ENCODE measurements at regions not wholly inside any gene's neighbourhood (a gene's known extent, or its start where the extent isn't known, plus 50 kb on each side); places are given as distances from the start of the nearest gene placed in this dataset.

GRCh38 chr7:84565345-84566074 lies 370.9 kb upstream of the SEMA3A start:
- Histone ChIP-seq H3K4me3 (ENCODE audit: low read depth in 2 of 2, low read length in 2 of 2) (no peak overlapping the region), H3K27ac (ENCODE audit: low read length) (no peak overlapping the region; the same call in 1 of the 2 replicates), H3K9me3 (ENCODE audit: control insufficient read depth, insufficient read depth, low read depth, low read length) (no peaks in the 10 kb centered on the region), H3K36me3 (ENCODE audit: control insufficient read depth, insufficient read depth, low read length) (no peaks in the 10 kb centered on the region), H3K27me3 (ENCODE audit: control insufficient read depth, insufficient read depth, low read length) (no peaks in the 10 kb centered on the region), H3K4me1 (ENCODE audit: control insufficient read depth, insufficient read depth, low read length) (no peaks in the 10 kb centered on the region)
- DNase-seq (ENCODE audit: low read depth, low spot score) (no peak), ATAC-seq (no peak)
- TF ChIP-seq REST (IDR thresholded peaks at IDR 0.05; ENCODE audit: insufficient read depth in 1 of 2, low read depth in 2 of 2, low read length in 1 of 2) (no peak), TCF7L2 (IDR thresholded peaks at IDR 0.05; ENCODE audit: low read depth, low read length) (no peak), POLR2AphosphoS5 (IDR thresholded peaks at IDR 0.05; ENCODE audit: low read depth, low read length) (no peak), SIN3A (IDR thresholded peaks at IDR 0.05; ENCODE audit: borderline replicate concordance, insufficient read depth, low read depth, low read length) (no peak), CTCF (IDR thresholded peaks at IDR 0.05) (no peak)
- intact Hi-C loops (cut with micrococcal nuclease; ENCODE audit: unreplicated experiment) (loop anchor here (1.0 kb wide), 1 partner anchor 18 kb away; no protein-coding TSS in a partner anchor), in situ Hi-C loops (cut with HindIII; ENCODE audit: low pct_unique_long_range_greater_than_20kb, low sequenced_read_pairs) (no loop called here)
- CTCF ChIA-PET: no interaction called here
- no TSS peak for BruUV-seq (replicated peaks)
- POLR2A ChIA-PET: no interaction called here

GRCh38 chr7:84553711-84554110 lies 359.1 kb upstream of the SEMA3A start:
- Histone ChIP-seq H3K4me1 (ENCODE audit: control insufficient read depth, insufficient read depth, low read length) (no peaks in the 10 kb centered on the region), H3K36me3 (ENCODE audit: control insufficient read depth, insufficient read depth, low read length) (no peaks in the 10 kb centered on the region), H3K4me3 (ENCODE audit: low read depth in 2 of 2, low read length in 2 of 2) (no peak overlapping the region), H3K9me3 (ENCODE audit: control insufficient read depth, insufficient read depth, low read depth, low read length) (peaks cover 12% of the 10 kb centered on the region), H3K27ac (ENCODE audit: low read length) (no peak overlapping the region; the same call in 1 of the 2 replicates), H3K27me3 (ENCODE audit: control insufficient read depth, insufficient read depth, low read length) (no peaks in the 10 kb centered on the region)
- in situ Hi-C loops (cut with HindIII; ENCODE audit: low pct_unique_long_range_greater_than_20kb, low sequenced_read_pairs): no loop called here
- ChIA-PET POLR2A (no interaction called here), CTCF (no interaction called here)
- intact Hi-C loops (cut with micrococcal nuclease; ENCODE audit: unreplicated experiment): no loop called here
- DNase-seq (ENCODE audit: low read depth, low spot score) (no peak), ATAC-seq (no peak)
- BruUV-seq (replicated peaks): no TSS peak
- TF ChIP-seq REST (IDR thresholded peaks at IDR 0.05; ENCODE audit: insufficient read depth in 1 of 2, low read depth in 2 of 2, low read length in 1 of 2): no peak
- no peak for TF ChIP-seq POLR2AphosphoS5 (IDR thresholded peaks at IDR 0.05; ENCODE audit: low read depth, low read length)
- TF ChIP-seq SIN3A (IDR thresholded peaks at IDR 0.05; ENCODE audit: borderline replicate concordance, insufficient read depth, low read depth, low read length): no peak
- no peak for TF ChIP-seq CTCF (IDR thresholded peaks at IDR 0.05)
- TF ChIP-seq TCF7L2 (IDR thresholded peaks at IDR 0.05; ENCODE audit: low read depth, low read length): no peak
